Vagina (tissue), 2 donors: ENCODE measurements at regions not wholly inside any gene's neighbourhood (a gene's known extent, or its start where the extent isn't known, plus 50 kb on each side); places are given as distances from the start of the nearest gene placed in this dataset.

ENCODE experiments used
- DNase-seq, 2 donors: peaks; one replicate each; pipeline ENCODE4 v3.0.0-alpha.2; 2017; ENCODE audit errors: extremely low spot score in 2 of 2
- H3K27ac ChIP-seq: fragments of 200-600 bp; sonication (generic); one replicate; pipeline ENCODE4 v1.5.1; 2019
- H3K27me3 ChIP-seq: fragments of 200-600 bp; sonication (generic); one replicate; pipeline ENCODE4 v1.5.1; 2019
- H3K36me3 ChIP-seq, 2 donors: fragments of 200-600 bp; sonication (generic); one replicate each; pipeline ENCODE4 v1.5.1; 2017 to 2019
- H3K4me1 ChIP-seq: fragments of 200-600 bp; sonication (generic); one replicate; pipeline ENCODE4 v1.5.1; 2019
- H3K4me3 ChIP-seq, 2 donors: fragments of 200-600 bp; sonication (generic); 1 replicate in 1 of 2; 2 replicates in 1 of 2; pipeline ENCODE4 v1.5.1; 2016 to 2019
- H3K9me3 ChIP-seq: fragments of 200-600 bp; sonication (generic); one replicate; pipeline ENCODE4 v1.5.1; 2019
- CTCF ChIP-seq, 3 experiments: fragments of 450-650 bp in 2 of 3; fragments of 200-600 bp in 1 of 3; sonication (generic) in 1 of 3; IDR thresholded peaks; one replicate each; pipeline ENCODE4 v1.5.1; 2017 to 2019; ENCODE audit warnings: antibody characterized with exemption in 3 of 3, mild to moderate bottlenecking in 2 of 3, moderate library complexity in 2 of 3
- POLR2A ChIP-seq, 2 donors: fragments of 450-650 bp; IDR thresholded peaks; one replicate each; pipeline ENCODE4 v1.6.1; 2017; ENCODE audit warnings: antibody characterized with exemption in 2 of 2, mild to moderate bottlenecking in 2 of 2, moderate library complexity in 2 of 2
- POLR2AphosphoS5 ChIP-seq, 2 donors: sonication (generic); formaldehyde crosslinking; IDR thresholded peaks; one replicate each; pipeline ENCODE4 v1.9.0; 2017; ENCODE audit warnings: antibody characterized with exemption in 2 of 2, mild to moderate bottlenecking in 2 of 2, low read depth in 1 of 2; ENCODE audit not compliant: insufficient read depth in 1 of 2
- intact Hi-C: fragments of 100-400 bp; cut with DNase I; formaldehyde crosslinking; loops from one replicate; pipeline ENCODE4 v1.15.1; 2023

- Histone ChIP-seq H3K4me1 (peaks cover 6% of the 10 kb centered on the region), H3K27ac (no peak overlapping the region), H3K4me3 (no peak overlapping the region), H3K36me3 (no peaks in the 10 kb centered on the region), H3K27me3 (no peaks in the 10 kb centered on the region), H3K9me3 (no peaks in the 10 kb centered on the region)
- intact Hi-C loops, result no loop called here
- TF ChIP-seq CTCF (IDR thresholded peaks at IDR 0.05), result no peak
- no peak for DNase-seq
Observed at GRCh38 chr2:217038001-217038400, 178.1 kb upstream of the TNP1 start.

DNA sequence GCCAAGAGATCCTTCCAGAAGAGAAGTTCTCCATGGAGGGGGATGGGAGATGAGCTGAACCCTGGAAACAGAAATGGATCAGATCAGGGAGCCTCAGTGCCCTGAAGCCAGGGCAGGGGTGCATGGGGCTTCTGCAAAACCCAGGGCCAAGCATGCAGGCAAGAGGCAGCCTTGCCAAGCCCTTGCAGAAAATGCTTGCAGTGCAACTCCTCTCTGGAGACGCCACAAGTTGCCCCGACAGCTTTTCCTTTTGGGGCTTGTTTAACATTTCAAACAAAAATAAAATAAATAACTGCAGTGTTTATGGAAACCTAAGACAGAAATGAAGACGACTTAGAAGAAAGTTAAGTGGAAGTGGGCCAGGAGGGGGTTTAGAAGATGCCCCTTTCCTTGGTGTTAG is 177.5 kb upstream of the TNP1 start:
- intact Hi-C loops, result no loop called here
- Histone ChIP-seq H3K4me1 (peaks cover 6% of the 10 kb centered on the region), H3K4me3 (no peak overlapping the region), H3K9me3 (no peaks in the 10 kb centered on the region), H3K27me3 (no peaks in the 10 kb centered on the region), H3K27ac (no peak overlapping the region), H3K36me3 (no peaks in the 10 kb centered on the region)
- TF ChIP-seq CTCF (IDR thresholded peaks at IDR 0.05) (no peak), POLR2AphosphoS5 (IDR thresholded peaks at IDR 0.05; ENCODE audit: insufficient read depth in 1 of 2, low read depth in 1 of 2) (no peak), POLR2A (IDR thresholded peaks at IDR 0.05) (no peak)
- DNase-seq, result no peak

GRCh38 chr2:217035967-217036366 is 176.1 kb upstream of the TNP1 start:
- TF ChIP-seq CTCF (IDR thresholded peaks at IDR 0.05) (no peak), POLR2A (IDR thresholded peaks at IDR 0.05) (no peak), POLR2AphosphoS5 (IDR thresholded peaks at IDR 0.05; ENCODE audit: insufficient read depth in 1 of 2, low read depth in 1 of 2) (no peak)
- Histone ChIP-seq H3K4me3 (no peak overlapping the region), H3K36me3 (no peaks in the 10 kb centered on the region), H3K4me1 (peaks cover 6% of the 10 kb centered on the region), H3K9me3 (no peaks in the 10 kb centered on the region), H3K27me3 (no peaks in the 10 kb centered on the region), H3K27ac (no peak overlapping the region)
- intact Hi-C loops, result no loop called here
- no peak for DNase-seq

- Histone ChIP-seq H3K9me3 (no peaks in the 10 kb centered on the region), H3K27me3 (no peaks in the 10 kb centered on the region), H3K36me3 (no peaks in the 10 kb centered on the region), H3K4me3 (no peak overlapping the region), H3K4me1 (peaks cover 6% of the 10 kb centered on the region), H3K27ac (no peak overlapping the region)
- TF ChIP-seq POLR2AphosphoS5 (IDR thresholded peaks at IDR 0.05; ENCODE audit: insufficient read depth in 1 of 2, low read depth in 1 of 2) (no peak), CTCF (IDR thresholded peaks at IDR 0.05) (no peak), POLR2A (IDR thresholded peaks at IDR 0.05) (no peak)
- no peak for DNase-seq
- intact Hi-C loops, result no loop called here
Observed at GRCh38 chr2:217033186-217033585, 173.3 kb upstream of the TNP1 start.

- TF ChIP-seq CTCF (IDR thresholded peaks at IDR 0.05), result no peak
- TF ChIP-seq POLR2AphosphoS5 (IDR thresholded peaks at IDR 0.05; ENCODE audit: insufficient read depth in 1 of 2, low read depth in 1 of 2), result no peak
- TF ChIP-seq POLR2A (IDR thresholded peaks at IDR 0.05), result no peak
- Histone ChIP-seq H3K9me3 (no peaks in the 10 kb centered on the region), H3K27ac (no peak overlapping the region), H3K4me3 (no peak overlapping the region), H3K27me3 (no peaks in the 10 kb centered on the region), H3K4me1 (peaks cover 6% of the 10 kb centered on the region), H3K36me3 (no peaks in the 10 kb centered on the region)
- intact Hi-C loops, result no loop called here
- DNase-seq, result no peak
Observed at GRCh38 chr2:217031445-217031844, 171.6 kb upstream of the TNP1 start.
